IPS DF 6.9 (cell line): ENCODE measurements at regions not wholly inside any gene's neighbourhood (a gene's known extent, or its start where the extent isn't known, plus 50 kb on each side); places are given as distances from the start of the nearest gene placed in this dataset.

Experiments used
- DNase-seq: peaks from one replicate; pipeline ENCODE4 v3.0.0-alpha.2; 2013; ENCODE audit warnings: low read depth, low spot score
- H3K27ac ChIP-seq: one replicate; pipeline ENCODE4 v1.5.1; 2013; ENCODE audit warnings: low read length, control low read depth
- H3K27me3 ChIP-seq: 2 replicates; pipeline ENCODE4 v1.6.1; 2013; ENCODE audit warnings: mild to moderate bottlenecking, low read length; ENCODE audit not compliant: control insufficient read depth, insufficient read depth
- H3K36me3 ChIP-seq: 2 replicates; pipeline ENCODE4 v1.6.1; 2013; ENCODE audit warnings: low read length; ENCODE audit not compliant: control insufficient read depth, insufficient read depth
- H3K4me1 ChIP-seq: 2 replicates; pipeline ENCODE4 v1.6.1; 2013; ENCODE audit warnings: low read length; ENCODE audit not compliant: control insufficient read depth, insufficient read depth
- H3K4me3 ChIP-seq: 2 replicates; pipeline ENCODE4 v1.5.1; 2013; ENCODE audit warnings: mild to moderate bottlenecking, low read length
- H3K9me3 ChIP-seq: 2 replicates; pipeline ENCODE4 v1.6.1; 2013; ENCODE audit warnings: low read length, inconsistent platforms; ENCODE audit not compliant: control insufficient read depth, insufficient read depth
- WGBS: extraction: QIAGEN DNeasy Blood & Tissue Kit; methylation state at CpG from one replicate; pipeline ENCODE4 v1.1.7; 2013; ENCODE audit warnings: mixed read lengths, missing lambda C conversion rate; ENCODE audit not compliant: insufficient read length, insufficient coverage; 5-methylcytosine and 5-hydroxymethylcytosine counted together

- Histone ChIP-seq H3K36me3 (no peaks in the 10 kb centered on the region), H3K4me1 (no peaks in the 10 kb centered on the region), H3K9me3 (peaks cover 26% of the 10 kb centered on the region), H3K27ac (no peak overlapping the region), H3K4me3 (no peak overlapping the region), H3K27me3 (no peaks in the 10 kb centered on the region)
- no peak for DNase-seq
- WGBS: no CpG with 5 or more reads among the region's 9 CpGs
Observed at GRCh38 chr1:4530166-4530785, 124.1 kb upstream of the AJAP1 start.

- H3K27ac ChIP-seq: no peak overlapping the region
- H3K4me1 ChIP-seq: no peaks in the 10 kb centered on the region
- no CpG with 5 or more reads among the region's 5 CpGs for WGBS
- peaks cover 24% of the 10 kb centered on the region for H3K9me3 ChIP-seq
- no peak overlapping the region for H3K4me3 ChIP-seq
- H3K36me3 ChIP-seq: no peaks in the 10 kb centered on the region
- H3K27me3 ChIP-seq: no peaks in the 10 kb centered on the region
- DNase-seq: no peak
Observed at GRCh38 chr1:4531842-4532241, 122.6 kb upstream of the AJAP1 start.

- Histone ChIP-seq H3K4me1 (no peaks in the 10 kb centered on the region), H3K36me3 (no peaks in the 10 kb centered on the region), H3K27me3 (no peaks in the 10 kb centered on the region), H3K4me3 (no peak overlapping the region), H3K27ac (no peak overlapping the region), H3K9me3 (peaks cover 24% of the 10 kb centered on the region)
- no CpG with 5 or more reads among the region's 4 CpGs for WGBS
- no peak for DNase-seq
Observed at GRCh38 chr1:4532656-4533055, 121.8 kb upstream of the AJAP1 start.

GRCh38 chr1:4546911-4547310 is 107.5 kb upstream of the AJAP1 start:
- Histone ChIP-seq H3K4me3 (no peak overlapping the region), H3K4me1 (no peaks in the 10 kb centered on the region), H3K27ac (no peak overlapping the region), H3K36me3 (no peaks in the 10 kb centered on the region), H3K9me3 (peaks cover 18% of the 10 kb centered on the region), H3K27me3 (no peaks in the 10 kb centered on the region)
- no CpG with 5 or more reads among the region's 4 CpGs for WGBS
- DNase-seq: no peak

GRCh38 chr1:4549930-4550329 is 104.5 kb upstream of the AJAP1 start:
- H3K36me3 ChIP-seq: no peaks in the 10 kb centered on the region
- H3K27ac ChIP-seq: no peak overlapping the region
- H3K27me3 ChIP-seq: no peaks in the 10 kb centered on the region
- H3K9me3 ChIP-seq: peaks cover 26% of the 10 kb centered on the region
- no peaks in the 10 kb centered on the region for H3K4me1 ChIP-seq
- H3K4me3 ChIP-seq: no peak overlapping the region
- DNase-seq: no peak
- no CpG with 5 or more reads among the region's 3 CpGs for WGBS

GRCh38 chr1:4550941-4551340 is 103.5 kb upstream of the AJAP1 start:
- no peaks in the 10 kb centered on the region for H3K4me1 ChIP-seq
- H3K9me3 ChIP-seq: peaks cover 24% of the 10 kb centered on the region
- WGBS: no CpG with 5 or more reads among the region's 2 CpGs

GRCh38 chr1:4551706-4552105 is 102.7 kb upstream of the AJAP1 start:
- Histone ChIP-seq H3K4me1 (no peaks in the 10 kb centered on the region), H3K4me3 (no peak overlapping the region), H3K36me3 (no peaks in the 10 kb centered on the region), H3K9me3 (peaks cover 27% of the 10 kb centered on the region), H3K27ac (no peak overlapping the region), H3K27me3 (no peaks in the 10 kb centered on the region)
- no peak for DNase-seq
- 100% methylated on average over 1 of the region's 6 CpGs for WGBS

More at GRCh38 chr1:4550941-4551340, 103.5 kb upstream of the AJAP1 start:
- Histone ChIP-seq H3K36me3 (no peaks in the 10 kb centered on the region), H3K27me3 (no peaks in the 10 kb centered on the region), H3K27ac (no peak overlapping the region), H3K4me3 (no peak overlapping the region)
- no peak for DNase-seq

- Histone ChIP-seq H3K27ac (no peak overlapping the region), H3K36me3 (no peaks in the 10 kb centered on the region)
- WGBS: no CpG with 5 or more reads among the region's 4 CpGs
Observed at GRCh38 chr1:4553761-4554160, 100.6 kb upstream of the AJAP1 start.

GRCh38 chr1:4554271-4554865 is 100.0 kb upstream of the AJAP1 start:
- Histone ChIP-seq H3K27me3 (no peaks in the 10 kb centered on the region), H3K9me3 (peaks cover 31% of the 10 kb centered on the region), H3K36me3 (no peaks in the 10 kb centered on the region), H3K4me3 (no peak overlapping the region), H3K27ac (no peak overlapping the region), H3K4me1 (no peaks in the 10 kb centered on the region)
- no peak for DNase-seq
- WGBS: no CpG with 5 or more reads among the region's 12 CpGs

More at GRCh38 chr1:4553761-4554160, 100.6 kb upstream of the AJAP1 start:
- no peak overlapping the region for H3K4me3 ChIP-seq
- H3K4me1 ChIP-seq: no peaks in the 10 kb centered on the region
- DNase-seq: no peak
- no peaks in the 10 kb centered on the region for H3K27me3 ChIP-seq
- H3K9me3 ChIP-seq: peaks cover 29% of the 10 kb centered on the region

GRCh38 chr1:4557949-4558348 is 96.5 kb upstream of the AJAP1 start:
- no CpG with 5 or more reads among the region's 5 CpGs for WGBS
- no peak for DNase-seq
- Histone ChIP-seq H3K4me1 (no peaks in the 10 kb centered on the region), H3K27ac (no peak overlapping the region), H3K27me3 (no peaks in the 10 kb centered on the region), H3K4me3 (no peak overlapping the region), H3K9me3 (peaks cover 34% of the 10 kb centered on the region), H3K36me3 (no peaks in the 10 kb centered on the region)

GRCh38 chr1:4561205-4561604 is 93.2 kb upstream of the AJAP1 start:
- no CpG with 5 or more reads among the region's 10 CpGs for WGBS
- DNase-seq: no peak
- Histone ChIP-seq H3K9me3 (peaks cover 28% of the 10 kb centered on the region), H3K27me3 (no peaks in the 10 kb centered on the region), H3K36me3 (no peaks in the 10 kb centered on the region), H3K4me3 (no peak overlapping the region), H3K4me1 (no peaks in the 10 kb centered on the region), H3K27ac (no peak overlapping the region)
